Neuronal stem cell (in vitro differentiated cells): ENCODE measurements at regions not wholly inside any gene's neighbourhood (a gene's known extent, or its start where the extent isn't known, plus 50 kb on each side); places are given as distances from the start of the nearest gene placed in this dataset.
"Not testable (repeated sequence)": the region's sequence is repeated elsewhere in the genome, so short reads cannot be mapped to it uniquely, and the experiment has no call there.

Source experiments
- DNase-seq: peaks from one replicate; pipeline ENCODE4 v3.0.0-alpha.2; 2013; ENCODE audit warnings: low spot score
- H2AFZ ChIP-seq: one replicate; pipeline ENCODE4 v1.6.1; 2013; ENCODE audit warnings: mild to moderate bottlenecking, low read length, inconsistent platforms
- H2AK5ac ChIP-seq: 2 replicates; pipeline ENCODE4 v1.6.1; 2013; ENCODE audit warnings: low read depth, mild to moderate bottlenecking, inconsistent platforms, low read length, moderate library complexity, mixed read lengths
- H2BK120ac ChIP-seq: 2 replicates; pipeline ENCODE4 v1.6.1; 2013; ENCODE audit warnings: low read depth, mild to moderate bottlenecking, inconsistent platforms, low read length, moderate library complexity, mixed read lengths
- H2BK12ac ChIP-seq: one replicate; pipeline ENCODE4 v1.6.1; 2013; ENCODE audit warnings: low read length, inconsistent platforms
- H2BK15ac ChIP-seq: 2 replicates; pipeline ENCODE4 v1.6.1; 2013; ENCODE audit warnings: mild to moderate bottlenecking, low read length, inconsistent platforms, mixed read lengths
- H2BK5ac ChIP-seq: one replicate; pipeline ENCODE4 v1.6.1; 2013; ENCODE audit warnings: inconsistent platforms, mild to moderate bottlenecking, low read length, moderate library complexity
- H3K14ac ChIP-seq: one replicate; pipeline ENCODE4 v1.6.1; 2013; ENCODE audit warnings: low read length, inconsistent platforms
- H3K18ac ChIP-seq: 2 replicates; pipeline ENCODE4 v1.6.1; 2013; ENCODE audit warnings: low read length, inconsistent platforms
- H3K23ac ChIP-seq: 2 replicates; pipeline ENCODE4 v1.6.1; 2013; ENCODE audit warnings: low read depth, mild to moderate bottlenecking, mixed read lengths, low read length, inconsistent platforms; ENCODE audit not compliant: poor library complexity
- H3K27ac ChIP-seq: replicated peaks from 3 replicates; pipeline ENCODE4 v1.5.1; 2013; ENCODE audit warnings: low read length, inconsistent platforms
- H3K27me3 ChIP-seq, 3 experiments: 2 replicates each; pipeline ENCODE4 v1.6.1; 2013; ENCODE audit warnings: low read length in 3 of 3, mild to moderate bottlenecking in 2 of 3, inconsistent platforms in 1 of 3, low read depth in 1 of 3, mixed read lengths in 1 of 3, moderate library complexity in 1 of 3; ENCODE audit not compliant: control insufficient read depth in 3 of 3, insufficient read depth in 3 of 3
- H3K36me3 ChIP-seq, 2 donors: replicated peaks in 1 of 2; 2 replicates each; pipeline ENCODE4 v1.6.1; 2013; ENCODE audit warnings: low read length in 2 of 2; ENCODE audit not compliant: control insufficient read depth in 2 of 2, insufficient read depth in 2 of 2
- H3K4ac ChIP-seq: 2 replicates; pipeline ENCODE4 v1.6.1; 2013; ENCODE audit warnings: inconsistent platforms, mild to moderate bottlenecking, low read length, moderate library complexity
- H3K4me1 ChIP-seq, 2 donors: 1 replicate in 1 of 2; 2 replicates in 1 of 2; pipeline ENCODE4 v1.6.1; 2013; ENCODE audit warnings: low read length in 2 of 2, low read depth in 1 of 2; ENCODE audit not compliant: control insufficient read depth in 2 of 2, insufficient read depth in 1 of 2
- H3K4me2 ChIP-seq: one replicate; pipeline ENCODE4 v1.6.1; 2013; ENCODE audit warnings: mild to moderate bottlenecking, low read length, inconsistent platforms; ENCODE audit not compliant: insufficient read depth, poor library complexity, severe bottlenecking
- H3K4me3 ChIP-seq, 2 donors: 2 replicates each; pipeline ENCODE4 v1.5.1; 2013; ENCODE audit warnings: low read length in 2 of 2, mild to moderate bottlenecking in 2 of 2, inconsistent platforms in 1 of 2, moderate library complexity in 1 of 2
- H3K79me1 ChIP-seq: one replicate; pipeline ENCODE4 v1.6.1; 2013; ENCODE audit warnings: low read depth, mild to moderate bottlenecking, inconsistent platforms, low read length, moderate library complexity
- H3K9ac ChIP-seq: one replicate; pipeline ENCODE4 v1.6.1; 2013; ENCODE audit warnings: mild to moderate bottlenecking, low read depth, low read length, inconsistent platforms; ENCODE audit not compliant: poor library complexity
- H3K9me3 ChIP-seq, 2 donors: replicated peaks in 1 of 2; 2 replicates each; pipeline versions ENCODE3 to v1.6.1; 2013; ENCODE audit warnings: low read length in 2 of 2, mild to moderate bottlenecking in 2 of 2, inconsistent platforms in 1 of 2, low read depth in 1 of 2, mixed read lengths in 1 of 2, moderate library complexity in 1 of 2; ENCODE audit not compliant: control insufficient read depth in 2 of 2, insufficient read depth in 1 of 2
- H4K8ac ChIP-seq: one replicate; pipeline ENCODE4 v1.6.1; 2013; ENCODE audit warnings: low read depth, mild to moderate bottlenecking, inconsistent platforms, low read length, moderate library complexity
- H4K91ac ChIP-seq: one replicate; pipeline ENCODE4 v1.6.1; 2013; ENCODE audit warnings: low read length, low read depth, mild to moderate bottlenecking, inconsistent platforms; ENCODE audit not compliant: poor library complexity
- WGBS, 2 donors: extraction: QIAGEN DNeasy Blood & Tissue Kit; methylation state at CpG; one replicate each; pipeline ENCODE4 v1.1.7; 2013; ENCODE audit warnings: missing lambda C conversion rate in 2 of 2, mixed read lengths in 1 of 2; ENCODE audit not compliant: insufficient read length in 2 of 2, insufficient replicate concordance in 1 of 2; ENCODE audit errors: extremely low coverage in 2 of 2; 5-methylcytosine and 5-hydroxymethylcytosine counted together

- H3K36me3 ChIP-seq = no peaks in the 10 kb centered on the region
- no peak for DNase-seq
- no peak overlapping the region for H3K9ac ChIP-seq
- no peak overlapping the region for H2AK5ac ChIP-seq
- H2BK12ac ChIP-seq = no peak overlapping the region
- H3K4ac ChIP-seq = no peak overlapping the region
- H3K4me2 ChIP-seq = no peak overlapping the region
- no peak overlapping the region for H3K18ac ChIP-seq
- H3K4me3 ChIP-seq = no peak overlapping the region
- no peaks in the 10 kb centered on the region for H3K79me1 ChIP-seq
- H3K9me3 ChIP-seq = no peaks in the 10 kb centered on the region
- no peak overlapping the region for H4K91ac ChIP-seq
- H3K14ac ChIP-seq = no peak overlapping the region
- H2BK120ac ChIP-seq = no peak overlapping the region
- peaks cover 2 to 3% of the 10 kb centered on the region in 2 donors for H3K4me1 ChIP-seq
- H2BK5ac ChIP-seq = no peak overlapping the region
- no peak overlapping the region for H2AFZ ChIP-seq
- H4K8ac ChIP-seq = no peak overlapping the region
- no peak overlapping the region for H3K27ac ChIP-seq
- no CpG with 5 or more reads among the region's 3 CpGs for WGBS, 2 donors
- H2BK15ac ChIP-seq = no peak overlapping the region
- H3K27me3 ChIP-seq = no peaks in the 10 kb centered on the region
- H3K23ac ChIP-seq = no peak overlapping the region
Observed at GRCh38 chr3:110686701-110687100, 384.9 kb upstream of the NECTIN3 start.

GRCh38 chr3:110687138-110687537, 384.5 kb upstream of the NECTIN3 start:
- Histone ChIP-seq H3K9ac (no peak overlapping the region), H3K79me1 (no peaks in the 10 kb centered on the region), H3K23ac (no peak overlapping the region), H3K4me2 (no peak overlapping the region), H4K91ac (no peak overlapping the region), H3K36me3 (no peaks in the 10 kb centered on the region), H2AFZ (no peak overlapping the region), H3K27ac (no peak overlapping the region), H4K8ac (no peak overlapping the region), H2BK12ac (no peak overlapping the region), H3K4ac (no peak overlapping the region), H3K4me3 (no peak overlapping the region), H2BK5ac (no peak overlapping the region), H2AK5ac (no peak overlapping the region), H3K18ac (no peak overlapping the region), H2BK15ac (no peak overlapping the region), H2BK120ac (no peak overlapping the region), H3K4me1 (peaks cover 2 to 3% of the 10 kb centered on the region in 2 donors), H3K9me3 (no peaks in the 10 kb centered on the region), H3K14ac (no peak overlapping the region), H3K27me3 (no peaks in the 10 kb centered on the region)
- no peak for DNase-seq

GRCh38 chr3:110697961-110698360, 373.7 kb upstream of the NECTIN3 start:
- no peak overlapping the region for H2AFZ ChIP-seq
- no peaks in the 10 kb centered on the region for H3K27me3 ChIP-seq
- H2BK5ac ChIP-seq = no peak overlapping the region
- H3K9ac ChIP-seq = no peak overlapping the region
- no peak overlapping the region for H3K4me3 ChIP-seq
- no peak overlapping the region for H3K23ac ChIP-seq
- H3K4me2 ChIP-seq = no peak overlapping the region
- no peaks in the 10 kb centered on the region for H3K36me3 ChIP-seq
- H2BK120ac ChIP-seq = no peak overlapping the region
- no peak for DNase-seq
- no peaks in the 10 kb centered on the region for H3K9me3 ChIP-seq
- no peak overlapping the region for H3K27ac ChIP-seq
- no peak overlapping the region for H3K18ac ChIP-seq
- no peak overlapping the region for H2BK12ac ChIP-seq
- no peaks in the 10 kb centered on the region for H3K79me1 ChIP-seq
- no peak overlapping the region for H4K8ac ChIP-seq
- no CpG with 5 or more reads among the region's 4 CpGs for WGBS, 2 donors
- H3K4ac ChIP-seq = no peak overlapping the region
- H2AK5ac ChIP-seq = no peak overlapping the region
- H2BK15ac ChIP-seq = no peak overlapping the region
- H4K91ac ChIP-seq = no peak overlapping the region
- H3K4me1 ChIP-seq = no peaks in the 10 kb centered on the region
- H3K14ac ChIP-seq = no peak overlapping the region

- H3K23ac ChIP-seq, H2BK120ac ChIP-seq, H2BK15ac ChIP-seq, H2BK12ac ChIP-seq, H3K14ac ChIP-seq, H2BK5ac ChIP-seq, DNase-seq, H3K4ac ChIP-seq, H3K4me2 ChIP-seq, H3K18ac ChIP-seq, H3K27ac ChIP-seq, H4K91ac ChIP-seq, H3K4me3 ChIP-seq, H3K9me3 ChIP-seq, H3K36me3 ChIP-seq, H3K9ac ChIP-seq, H2AK5ac ChIP-seq, H3K79me1 ChIP-seq, H2AFZ ChIP-seq, H3K4me1 ChIP-seq, H3K27me3 ChIP-seq, H4K8ac ChIP-seq: not testable (repeated sequence)
Observed at GRCh38 chr3:110704332-110704731, 367.3 kb upstream of the NECTIN3 start.
